HG03196 (cell line): ENCODE measurements at regions not wholly inside any gene's neighbourhood (a gene's known extent, or its start where the extent isn't known, plus 50 kb on each side); places are given as distances from the start of the nearest gene placed in this dataset.
A peak's percentile ranks its signal among the peaks of the same experiment; 100 is the strongest.
"Not testable (repeated sequence)": the region's sequence is repeated elsewhere in the genome, so short reads cannot be mapped to it uniquely, and the experiment has no call there.

ENCODE experiments used
- ATAC-seq: cut with Tn5 transposase; IDR thresholded peaks from one replicate; pipeline ENCODE4 v1.9.1; 2021; ENCODE audit not compliant: unreplicated experiment

DNA sequence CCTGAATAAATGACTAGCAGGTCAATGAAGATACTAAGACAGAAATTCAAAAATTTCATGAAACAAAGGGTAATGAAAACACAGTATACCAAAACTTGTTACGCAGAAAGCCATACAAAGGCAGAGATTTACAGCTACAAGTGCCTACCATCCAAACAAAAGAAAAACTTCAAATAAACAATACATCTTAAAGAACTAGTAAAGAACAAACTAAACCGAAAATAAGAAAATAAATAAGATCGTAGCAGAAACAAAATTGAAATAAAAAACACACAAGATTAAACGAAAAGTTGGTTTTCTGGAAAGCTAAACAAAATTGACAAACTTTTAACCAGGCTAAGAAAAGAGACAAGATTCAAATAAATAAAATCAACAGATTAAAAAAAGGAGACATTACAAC is 51.5 kb downstream of the VPREB1 start:
- not testable (repeated sequence) for ATAC-seq

GRCh38 chr22:22297159-22297793 is 52.7 kb downstream of the VPREB1 start:
- ATAC-seq = not testable (repeated sequence)

DNA sequence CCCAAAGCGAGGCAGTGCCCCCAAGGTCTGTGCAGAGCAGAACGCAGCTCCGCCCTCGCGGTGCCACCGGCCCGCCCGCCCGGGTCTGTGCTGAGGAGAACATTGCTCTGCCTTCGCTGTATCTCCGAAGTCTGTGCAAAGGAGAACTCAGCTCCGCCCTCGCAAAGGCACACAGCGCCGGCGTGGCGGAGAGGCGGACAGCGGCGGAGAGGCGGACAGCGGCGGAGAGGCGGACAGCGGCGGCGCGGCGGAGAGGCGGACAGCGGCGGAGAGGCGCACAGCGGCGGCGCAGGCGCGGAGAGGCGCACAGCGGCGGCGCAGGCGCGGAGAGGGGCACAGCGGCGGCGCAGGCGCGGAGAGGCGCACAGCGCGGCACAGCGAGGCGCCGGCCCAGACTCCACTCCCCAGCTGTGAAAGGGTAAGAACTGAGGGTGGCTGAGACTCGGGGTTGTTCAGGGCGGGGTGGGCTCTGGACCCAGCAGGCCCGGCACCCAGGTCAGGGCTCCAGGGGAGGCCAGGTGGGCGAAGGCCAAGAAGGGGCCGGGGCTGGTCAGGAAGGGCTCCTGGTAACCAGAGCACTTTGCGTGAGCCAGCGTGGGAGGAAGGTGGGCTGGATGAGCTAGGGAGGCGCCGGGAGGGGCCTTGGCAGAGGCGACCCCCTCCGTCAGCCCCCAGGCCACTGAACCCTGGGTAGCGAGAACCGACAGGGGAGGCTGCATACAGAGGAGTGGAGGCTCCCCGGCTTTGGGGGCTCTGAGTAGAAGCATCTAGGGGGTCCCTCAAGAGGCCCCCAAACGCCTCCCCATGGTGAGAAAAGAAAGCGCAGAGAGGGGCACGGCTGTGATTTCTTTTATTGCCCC is 53.4 kb downstream of the VPREB1 start:
- ATAC-seq = peak; percentile 80

GRCh38 chr22:22298654-22299009 is 54.0 kb downstream of the VPREB1 start:
- ATAC-seq = not testable (repeated sequence)

GRCh38 chr22:22300511-22300910 is 55.9 kb downstream of the VPREB1 start:
- ATAC-seq = not testable (repeated sequence)

DNA sequence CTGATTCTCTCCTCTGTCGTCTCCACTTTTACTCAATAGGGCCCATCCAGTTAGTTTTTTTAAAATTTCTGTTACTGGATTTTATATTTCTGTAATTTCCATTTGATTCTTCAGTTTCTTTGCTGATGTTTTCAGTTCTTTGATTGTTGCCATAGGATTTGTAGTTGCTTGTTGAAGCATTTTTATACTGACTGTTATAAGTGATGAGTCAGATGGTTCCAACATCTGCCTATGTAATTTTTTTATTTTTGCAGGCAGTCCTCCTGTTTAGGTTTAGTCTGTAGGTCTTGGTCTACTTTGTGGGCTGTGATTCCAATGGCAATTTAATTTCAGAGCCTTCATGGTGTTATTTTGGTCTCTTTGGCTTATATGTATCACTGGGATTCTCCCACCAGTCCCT is 56.4 kb downstream of the VPREB1 start:
- ATAC-seq = not testable (repeated sequence)

DNA sequence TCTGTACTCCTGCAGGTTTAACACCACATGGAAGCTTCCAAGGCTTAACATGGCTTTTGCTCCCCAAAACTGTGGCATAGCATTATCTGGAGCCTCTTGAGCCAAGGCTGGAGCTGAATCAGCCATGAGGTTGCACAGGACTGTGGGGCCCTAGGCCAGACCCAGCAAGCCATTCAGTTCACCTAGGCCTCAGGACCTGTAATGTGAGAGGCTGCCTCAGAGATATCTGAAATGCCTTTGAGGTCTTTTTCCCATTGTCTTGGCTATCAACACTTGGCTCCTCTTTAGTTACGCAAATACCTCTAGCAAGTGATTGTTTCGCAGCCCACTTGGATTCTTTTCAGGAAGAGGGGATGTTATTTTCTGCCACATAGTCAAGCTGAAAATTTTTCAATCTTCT is 72.0 kb downstream of the VPREB1 start:
- no peak for ATAC-seq

DNA sequence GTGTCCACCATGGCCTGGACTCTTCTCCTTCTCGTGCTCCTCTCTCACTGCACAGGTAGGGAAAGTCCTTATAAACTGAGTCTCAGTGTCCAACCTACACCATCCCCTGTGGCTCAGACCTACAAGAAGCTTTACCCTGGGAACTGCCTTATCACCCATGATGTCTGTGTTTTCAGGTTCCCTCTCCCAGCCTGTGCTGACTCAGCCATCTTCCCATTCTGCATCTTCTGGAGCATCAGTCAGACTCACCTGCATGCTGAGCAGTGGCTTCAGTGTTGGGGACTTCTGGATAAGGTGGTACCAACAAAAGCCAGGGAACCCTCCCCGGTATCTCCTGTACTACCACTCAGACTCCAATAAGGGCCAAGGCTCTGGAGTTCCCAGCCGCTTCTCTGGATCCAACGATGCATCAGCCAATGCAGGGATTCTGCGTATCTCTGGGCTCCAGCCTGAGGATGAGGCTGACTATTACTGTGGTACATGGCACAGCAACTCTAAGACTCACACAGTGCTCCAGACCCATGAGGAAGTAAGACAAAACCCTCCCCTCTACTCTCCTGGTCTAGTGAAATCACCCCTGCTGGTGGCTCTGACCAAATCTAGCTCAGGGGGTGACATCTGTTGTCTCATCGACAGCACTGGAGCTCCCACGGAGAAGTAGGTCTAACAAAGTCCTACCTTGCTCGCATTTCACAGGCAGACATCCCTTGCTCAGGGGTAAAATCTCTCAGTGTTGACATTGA is 74.3 kb downstream of the VPREB1 start:
- ATAC-seq = no peak

GRCh38 chr22:22321743-22322611 is 77.4 kb downstream of the VPREB1 start:
- ATAC-seq = peak; percentile 64

DNA sequence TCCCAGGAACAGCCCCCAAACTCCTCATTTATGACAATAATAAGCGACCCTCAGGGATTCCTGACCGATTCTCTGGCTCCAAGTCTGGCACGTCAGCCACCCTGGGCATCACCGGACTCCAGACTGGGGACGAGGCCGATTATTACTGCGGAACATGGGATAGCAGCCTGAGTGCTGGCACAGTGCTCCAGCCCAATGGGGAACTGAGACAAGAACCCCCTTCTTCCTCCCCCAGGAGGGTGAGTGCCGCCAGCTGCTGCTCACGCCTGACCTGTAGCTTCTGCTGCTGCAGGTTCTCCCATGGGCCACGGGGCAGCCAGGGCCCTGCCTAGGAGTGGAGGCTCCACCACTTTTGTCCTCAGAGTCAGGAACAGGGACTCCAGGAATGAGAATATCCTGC is 78.2 kb downstream of the VPREB1 start:
- ATAC-seq = no peak

- ATAC-seq = no peak
Measured at GRCh38 chr22:22327723-22328122, 83.1 kb downstream of the VPREB1 start.

DNA sequence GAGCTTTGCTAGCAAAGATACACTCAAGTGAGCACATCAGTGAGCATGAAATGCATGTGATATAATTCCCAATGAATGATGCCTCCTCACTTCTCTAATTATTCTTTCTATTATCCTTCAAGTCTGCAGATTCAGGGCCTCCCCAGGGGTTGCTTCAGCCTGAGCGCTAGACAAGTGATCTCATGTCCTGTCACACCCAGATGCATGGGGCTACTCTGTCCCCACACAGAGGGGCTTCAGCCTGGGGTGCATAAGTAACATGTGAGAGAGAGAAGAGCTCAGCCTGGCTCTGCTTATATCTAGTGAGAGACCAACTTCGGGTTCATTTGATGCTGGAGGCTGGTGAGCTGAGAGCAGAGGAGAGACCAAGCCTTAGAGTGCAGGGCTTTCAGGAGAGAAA is 85.2 kb downstream of the VPREB1 start:
- ATAC-seq = no peak

DNA sequence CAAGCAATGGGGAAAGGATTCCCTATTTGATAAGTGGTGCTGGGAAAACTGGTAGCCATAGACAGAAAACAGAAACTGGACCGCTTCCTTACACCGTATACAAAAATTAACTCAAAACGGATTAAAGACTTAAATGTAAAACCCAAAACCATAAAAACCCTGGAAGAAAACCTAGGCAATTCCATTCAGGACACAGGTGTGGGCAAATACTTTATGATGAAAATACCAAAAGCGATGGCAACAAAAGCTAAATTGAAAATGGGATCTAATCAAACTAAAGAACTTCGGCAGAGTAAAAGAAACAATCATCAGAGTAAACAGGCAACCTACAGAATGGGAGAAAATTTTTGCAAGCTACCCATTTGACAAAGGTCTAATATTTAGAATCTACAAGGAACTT is 91.1 kb downstream of the VPREB1 start:
- not testable (repeated sequence) for ATAC-seq

DNA sequence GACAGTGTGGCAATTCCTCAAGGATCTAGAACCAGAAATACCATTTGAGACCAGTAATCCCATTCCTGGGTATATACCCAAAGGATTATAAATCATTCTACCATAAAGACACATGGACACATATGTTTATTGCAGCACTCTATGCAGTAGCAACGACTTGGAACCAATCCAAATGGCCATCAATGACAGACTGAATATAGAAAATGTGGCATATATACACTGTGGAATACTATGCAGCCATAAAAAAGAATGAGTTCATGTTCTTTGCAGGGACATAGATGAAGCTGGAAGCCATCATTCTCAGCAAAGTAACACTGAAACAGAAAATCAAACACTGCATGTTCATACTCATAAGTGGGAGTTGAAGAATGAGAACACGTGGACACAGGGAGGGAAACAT is 91.7 kb downstream of the VPREB1 start:
- ATAC-seq = not testable (repeated sequence)

DNA sequence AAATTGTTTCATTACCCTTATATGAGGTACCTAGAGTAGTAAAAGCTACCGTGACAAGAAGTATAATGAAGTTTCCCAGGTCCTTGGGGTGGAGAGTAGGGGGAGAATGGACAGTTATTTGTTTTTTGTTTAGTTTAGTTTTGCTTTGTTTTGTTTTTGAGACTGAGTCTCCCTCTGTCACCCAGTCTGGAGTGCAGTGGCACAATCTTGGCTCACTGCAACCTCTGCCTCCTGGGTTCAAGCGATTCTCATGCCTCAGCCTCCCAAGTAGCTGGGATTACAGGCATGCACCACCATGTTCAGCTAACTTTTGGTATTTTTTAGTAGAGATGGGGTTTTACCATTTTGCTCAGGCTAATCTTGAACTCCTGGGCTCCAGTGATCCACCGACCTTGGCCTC is 94.2 kb downstream of the VPREB1 start:
- not testable (repeated sequence) for ATAC-seq

GRCh38 chr22:22341736-22342135 is 97.2 kb downstream of the VPREB1 start:
- no peak for ATAC-seq

DNA sequence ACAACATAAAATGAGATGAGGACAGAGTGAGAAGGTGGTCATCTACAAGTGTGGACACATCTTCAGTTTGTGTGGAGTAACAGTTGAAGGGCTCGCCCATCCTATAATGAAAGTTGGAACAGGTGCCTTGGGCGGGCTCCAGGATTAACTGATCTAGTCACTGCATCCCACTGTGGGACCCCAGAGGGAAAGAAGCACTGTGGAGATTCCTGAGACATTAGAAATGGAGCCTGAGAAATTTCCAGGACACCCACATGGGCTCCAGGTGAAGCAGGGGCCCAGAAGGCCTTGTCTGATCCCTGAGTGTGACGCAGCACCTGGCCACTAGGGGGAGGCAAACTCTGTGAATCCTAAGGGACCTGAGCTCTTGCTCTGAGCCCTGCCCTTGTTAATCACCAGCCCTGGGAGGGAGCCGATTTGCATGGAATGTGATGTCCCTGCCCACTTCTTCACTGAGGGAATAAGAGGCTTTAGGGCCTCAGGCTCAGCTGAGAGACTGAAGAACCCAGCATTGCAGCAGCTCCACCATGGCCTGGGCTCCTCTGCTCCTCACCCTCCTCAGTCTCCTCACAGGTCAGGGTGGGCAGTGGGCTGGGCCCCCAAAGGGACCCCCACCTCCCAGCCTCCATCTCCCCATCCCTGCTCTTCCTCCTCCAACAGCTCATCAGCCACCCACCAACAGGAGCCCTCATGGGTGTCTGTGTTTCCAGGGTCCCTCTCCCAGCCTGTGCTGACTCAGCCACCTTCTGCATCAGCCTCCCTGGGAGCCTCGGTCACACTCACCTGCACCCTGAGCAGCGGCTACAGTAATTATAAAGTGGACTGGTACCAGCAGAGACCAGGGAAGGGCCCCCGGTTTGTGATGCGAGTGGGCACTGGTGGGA is 98.4 kb downstream of the VPREB1 start:
- ATAC-seq = no peak

DNA sequence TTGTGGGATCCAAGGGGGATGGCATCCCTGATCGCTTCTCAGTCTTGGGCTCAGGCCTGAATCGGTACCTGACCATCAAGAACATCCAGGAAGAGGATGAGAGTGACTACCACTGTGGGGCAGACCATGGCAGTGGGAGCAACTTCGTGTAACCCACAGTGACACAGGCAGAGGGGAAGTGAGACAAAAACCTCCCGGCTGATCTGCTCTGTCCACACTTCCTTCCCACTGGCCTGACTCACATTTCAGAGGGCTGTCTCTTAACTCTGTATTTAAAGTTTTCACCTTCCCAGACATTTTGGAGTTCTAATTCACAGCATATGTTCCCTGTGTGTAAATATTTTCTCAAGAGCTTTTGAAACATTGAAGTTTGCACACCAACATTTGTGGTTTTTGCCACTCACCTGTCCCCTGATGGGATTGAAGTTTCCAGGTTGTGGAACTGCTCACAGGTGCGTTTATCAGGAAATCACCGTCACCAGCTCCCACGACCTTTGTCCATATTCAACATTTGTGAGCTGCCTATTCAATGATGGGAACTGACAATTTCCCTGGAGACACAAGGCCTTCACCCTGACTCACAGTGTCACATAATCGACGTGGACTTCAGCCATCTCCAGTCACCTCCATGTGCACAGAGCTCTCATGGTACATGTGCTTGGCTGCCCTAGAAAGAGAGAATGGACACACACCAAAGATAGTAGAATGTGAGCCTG is 99.2 kb downstream of the VPREB1 start:
- no peak for ATAC-seq

DNA sequence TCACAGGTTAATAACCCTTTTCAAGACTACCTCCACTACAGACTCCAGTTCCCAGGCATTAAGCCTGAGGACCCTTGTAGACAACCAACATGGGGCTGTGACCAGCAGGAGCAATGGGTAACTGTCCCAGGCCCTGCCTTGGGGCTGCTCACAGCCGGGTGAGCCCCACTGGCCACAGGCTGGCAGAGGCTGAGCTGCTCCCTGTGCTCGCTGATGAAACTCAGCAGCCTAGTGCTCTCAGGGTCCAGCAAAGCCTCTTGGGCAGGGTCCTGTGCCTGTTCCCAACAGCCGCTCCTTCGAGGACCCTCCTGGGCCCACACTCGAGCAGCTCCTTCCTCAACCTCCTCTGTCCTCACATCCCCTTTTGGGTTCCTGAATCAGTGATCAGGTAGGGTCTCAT is 99.8 kb downstream of the VPREB1 start:
- no peak for ATAC-seq
